OCI-LY1 (cell line): ENCODE measurements at regions not wholly inside any gene's neighbourhood (a gene's known extent, or its start where the extent isn't known, plus 50 kb on each side); places are given as distances from the start of the nearest gene placed in this dataset.

Experiments
- H2AFZ ChIP-seq: fragments of 200-600 bp; sonication (generic), shearing (Covaris generic); 2 replicates; pipeline ENCODE4 v1.6.0; 2014; ENCODE audit warnings: antibody characterized with exemption, mild to moderate bottlenecking, low read length
- H3F3A ChIP-seq: fragments of 200-600 bp; sonication (generic), shearing (Covaris generic); 2 replicates; pipeline ENCODE4 v1.6.0; 2014; ENCODE audit warnings: mild to moderate bottlenecking, antibody characterized with exemption, low read length, moderate library complexity; ENCODE audit not compliant: insufficient read depth
- H3K27ac ChIP-seq: fragments of 200-600 bp; sonication (generic); 2 replicates; pipeline ENCODE4 v1.5.1; 2014; ENCODE audit warnings: low read length, mixed run types, mild to moderate bottlenecking, low read depth; ENCODE audit not compliant: poor library complexity, severe bottlenecking
- H3K27me3 ChIP-seq: fragments of 200-600 bp; sonication (generic); 2 replicates; pipeline ENCODE4 v1.6.0; 2014; ENCODE audit warnings: antibody characterized with exemption, mild to moderate bottlenecking, low read length, moderate library complexity; ENCODE audit not compliant: insufficient read depth
- H3K36me3 ChIP-seq: fragments of 200-600 bp; sonication (generic); 2 replicates; pipeline ENCODE4 v1.6.1; 2014; ENCODE audit warnings: mild to moderate bottlenecking, antibody characterized with exemption, low read length, moderate library complexity, mixed read lengths; ENCODE audit not compliant: insufficient read depth
- H3K4me1 ChIP-seq: fragments of 200-600 bp; sonication (generic); 2 replicates; pipeline ENCODE4 v1.5.1; 2014; ENCODE audit warnings: mild to moderate bottlenecking, low read length, moderate library complexity; ENCODE audit not compliant: insufficient read depth, severe bottlenecking
- H3K4me2 ChIP-seq: fragments of 200-600 bp; sonication (generic), shearing (Covaris generic); 2 replicates; pipeline ENCODE4 v1.6.1; 2014; ENCODE audit warnings: low read length
- H3K4me3 ChIP-seq: fragments of 200-600 bp; sonication (generic); 2 replicates; pipeline ENCODE4 v1.5.1; 2014; ENCODE audit warnings: low read length, low read depth, mild to moderate bottlenecking, mixed read lengths; ENCODE audit not compliant: poor library complexity, severe bottlenecking
- H3K79me2 ChIP-seq: fragments of 200-600 bp; shearing (Covaris generic); 2 replicates; pipeline ENCODE4 v1.6.1; 2016; ENCODE audit warnings: mixed run types, low read length, mixed read lengths; ENCODE audit not compliant: insufficient read depth
- H3K9ac ChIP-seq: fragments of 200-600 bp; sonication (generic), shearing (Covaris generic); 2 replicates; pipeline ENCODE4 v1.6.1; 2014; ENCODE audit warnings: mild to moderate bottlenecking, low read length, mixed read lengths
- H3K9me2 ChIP-seq: fragments of 200-600 bp; sonication (generic), shearing (Covaris generic); 2 replicates; pipeline ENCODE4 v1.6.1; 2014; ENCODE audit warnings: low read depth, mild to moderate bottlenecking, low read length, mixed read lengths
- H3K9me3 ChIP-seq: fragments of 200-600 bp; shearing (Covaris generic); 2 replicates; pipeline ENCODE4 v1.6.1; 2014; ENCODE audit warnings: low read length, mixed read lengths
- H4K20me1 ChIP-seq: fragments of 200-600 bp; sonication (generic), shearing (Covaris generic); 2 replicates; pipeline ENCODE4 v1.6.0; 2016; ENCODE audit warnings: mild to moderate bottlenecking, low read length; ENCODE audit not compliant: insufficient read depth
- EZH2 ChIP-seq: fragments of 200-600 bp; sonication (generic), shearing (Covaris generic); IDR thresholded peaks from 2 replicates; pipeline ENCODE4 v1.8.0; 2017; ENCODE audit warnings: borderline replicate concordance, mixed run types, mild to moderate bottlenecking, antibody characterized with exemption, low read length, moderate library complexity, mixed read lengths
- TF ChIP-seq, protein P1 (sequence below): fragments of 200-600 bp; sonication (generic), shearing (Covaris generic); IDR thresholded peaks from 2 replicates; pipeline ENCODE4 v1.5.1; 2017; ENCODE audit warnings: mild to moderate bottlenecking, antibody characterized with exemption, low read length, moderate library complexity, mixed read lengths

DNA sequence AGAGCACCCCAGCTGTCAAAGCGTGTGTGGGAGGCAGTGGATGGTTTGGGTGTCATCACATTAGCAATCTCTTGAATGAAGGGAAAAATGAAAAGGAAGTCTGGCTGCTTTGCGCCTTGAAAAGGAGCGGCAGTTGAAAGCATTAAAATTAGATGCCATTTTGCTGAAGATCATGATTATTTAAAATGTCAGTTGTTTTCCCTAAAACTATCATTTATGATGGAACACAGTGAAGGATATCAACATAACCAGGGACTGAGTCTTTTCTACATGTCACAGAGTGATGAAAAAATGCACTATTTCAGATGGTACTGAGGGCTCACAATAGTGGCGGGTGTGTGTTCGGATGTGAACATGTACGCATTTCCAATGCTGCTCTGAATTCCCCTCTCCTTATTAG lies 450.2 kb upstream of the CPEB2 start:
- Histone ChIP-seq H2AFZ (no peak overlapping the region), H3K36me3 (no peaks in the 10 kb centered on the region), H4K20me1 (no peaks in the 10 kb centered on the region), H3K9ac (no peak overlapping the region), H3K79me2 (no peaks in the 10 kb centered on the region), H3K4me2 (no peak overlapping the region), H3K4me3 (no peak overlapping the region), H3K9me2 (no peaks in the 10 kb centered on the region), H3K27ac (no peak overlapping the region), H3F3A (no peaks in the 10 kb centered on the region), H3K27me3 (no peaks in the 10 kb centered on the region), H3K4me1 (no peaks in the 10 kb centered on the region), H3K9me3 (no peaks in the 10 kb centered on the region)
- TF ChIP-seq EZH2 = no peak
- TF ChIP-seq, protein P1, sequence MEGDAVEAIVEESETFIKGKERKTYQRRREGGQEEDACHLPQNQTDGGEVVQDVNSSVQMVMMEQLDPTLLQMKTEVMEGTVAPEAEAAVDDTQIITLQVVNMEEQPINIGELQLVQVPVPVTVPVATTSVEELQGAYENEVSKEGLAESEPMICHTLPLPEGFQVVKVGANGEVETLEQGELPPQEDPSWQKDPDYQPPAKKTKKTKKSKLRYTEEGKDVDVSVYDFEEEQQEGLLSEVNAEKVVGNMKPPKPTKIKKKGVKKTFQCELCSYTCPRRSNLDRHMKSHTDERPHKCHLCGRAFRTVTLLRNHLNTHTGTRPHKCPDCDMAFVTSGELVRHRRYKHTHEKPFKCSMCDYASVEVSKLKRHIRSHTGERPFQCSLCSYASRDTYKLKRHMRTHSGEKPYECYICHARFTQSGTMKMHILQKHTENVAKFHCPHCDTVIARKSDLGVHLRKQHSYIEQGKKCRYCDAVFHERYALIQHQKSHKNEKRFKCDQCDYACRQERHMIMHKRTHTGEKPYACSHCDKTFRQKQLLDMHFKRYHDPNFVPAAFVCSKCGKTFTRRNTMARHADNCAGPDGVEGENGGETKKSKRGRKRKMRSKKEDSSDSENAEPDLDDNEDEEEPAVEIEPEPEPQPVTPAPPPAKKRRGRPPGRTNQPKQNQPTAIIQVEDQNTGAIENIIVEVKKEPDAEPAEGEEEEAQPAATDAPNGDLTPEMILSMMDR = no peak

GRCh38 chr4:14559646-14560045 lies 442.6 kb upstream of the CPEB2 start:
- Histone ChIP-seq H3K79me2 (no peaks in the 10 kb centered on the region), H3K4me1 (no peaks in the 10 kb centered on the region), H3K27ac (no peak overlapping the region), H3K9me2 (no peaks in the 10 kb centered on the region), H4K20me1 (no peaks in the 10 kb centered on the region), H3K4me2 (no peak overlapping the region), H2AFZ (no peak overlapping the region), H3K36me3 (no peaks in the 10 kb centered on the region), H3K27me3 (no peaks in the 10 kb centered on the region), H3K4me3 (no peak overlapping the region), H3K9ac (no peak overlapping the region), H3K9me3 (no peaks in the 10 kb centered on the region), H3F3A (no peaks in the 10 kb centered on the region)
- TF ChIP-seq EZH2 = no peak
- TF ChIP-seq, protein P1 = no peak

GRCh38 chr4:14560577-14560976 lies 441.7 kb upstream of the CPEB2 start:
- no peak overlapping the region for H3K9ac ChIP-seq
- no peaks in the 10 kb centered on the region for H3K9me2 ChIP-seq
- H3K4me1 ChIP-seq = no peaks in the 10 kb centered on the region
- TF ChIP-seq, protein P1 = no peak
- TF ChIP-seq EZH2 = no peak
- no peaks in the 10 kb centered on the region for H3K27me3 ChIP-seq
- H3K36me3 ChIP-seq = no peaks in the 10 kb centered on the region
- H3K27ac ChIP-seq = no peak overlapping the region
- no peaks in the 10 kb centered on the region for H3K9me3 ChIP-seq
- no peak overlapping the region for H3K4me2 ChIP-seq
- H2AFZ ChIP-seq = no peak overlapping the region
- H3K4me3 ChIP-seq = no peak overlapping the region
- H3K79me2 ChIP-seq = no peaks in the 10 kb centered on the region
- H4K20me1 ChIP-seq = no peaks in the 10 kb centered on the region
- H3F3A ChIP-seq = no peaks in the 10 kb centered on the region
